ENCODE measurements at regions not wholly inside any gene's neighbourhood (a gene's known extent, or its start where the extent isn't known, plus 50 kb on each side); places are given as distances from the start of the nearest gene placed in this dataset.

DNA sequence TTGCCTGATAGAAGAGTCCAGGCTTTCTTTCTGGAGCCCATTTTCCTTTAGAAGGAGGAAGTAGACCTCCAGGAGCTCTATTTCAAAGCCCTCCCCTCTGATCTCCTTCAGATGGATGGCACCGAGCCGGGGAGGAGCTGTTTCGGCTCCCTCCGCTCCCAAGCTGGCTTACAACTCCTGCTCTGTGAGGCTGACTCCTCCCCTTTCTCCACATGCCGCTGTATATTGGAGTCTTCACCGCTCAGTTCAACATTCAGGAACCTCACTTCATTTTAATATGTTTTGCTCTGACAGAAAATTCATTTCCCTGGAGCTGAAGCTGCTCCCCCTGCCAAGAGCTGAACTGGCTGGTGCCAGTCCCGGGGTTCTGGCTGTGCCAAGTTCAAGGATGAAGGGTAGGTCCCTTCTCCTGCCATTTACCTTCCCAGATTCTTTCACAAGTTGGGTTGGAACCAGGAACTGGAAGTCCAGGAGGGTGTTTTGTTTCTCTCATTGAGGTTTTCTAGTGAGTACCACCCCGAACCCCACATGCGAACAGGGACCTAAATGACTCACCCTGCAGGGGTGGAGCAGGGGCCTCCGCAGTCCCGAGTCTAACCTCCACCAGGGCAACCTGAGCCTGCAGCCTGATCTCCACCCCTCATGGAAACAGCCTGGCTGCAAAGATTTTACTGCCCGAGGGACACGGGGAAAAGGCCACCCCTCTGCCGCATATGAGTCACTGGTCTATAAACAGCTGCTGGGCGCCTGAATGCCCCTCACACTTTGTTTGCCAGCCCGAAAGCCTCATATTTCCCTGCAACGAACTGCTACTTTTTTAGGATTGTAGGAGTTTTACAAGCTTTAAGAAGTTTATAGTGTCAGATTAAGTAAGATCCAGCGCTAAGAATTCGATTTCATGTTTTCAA lies 68.6 kb upstream of the FOXA2 start:
- no peak for DNase-seq (ENCODE audit: low read depth in 3 of 3, low spot score in 1 of 3)

DNA sequence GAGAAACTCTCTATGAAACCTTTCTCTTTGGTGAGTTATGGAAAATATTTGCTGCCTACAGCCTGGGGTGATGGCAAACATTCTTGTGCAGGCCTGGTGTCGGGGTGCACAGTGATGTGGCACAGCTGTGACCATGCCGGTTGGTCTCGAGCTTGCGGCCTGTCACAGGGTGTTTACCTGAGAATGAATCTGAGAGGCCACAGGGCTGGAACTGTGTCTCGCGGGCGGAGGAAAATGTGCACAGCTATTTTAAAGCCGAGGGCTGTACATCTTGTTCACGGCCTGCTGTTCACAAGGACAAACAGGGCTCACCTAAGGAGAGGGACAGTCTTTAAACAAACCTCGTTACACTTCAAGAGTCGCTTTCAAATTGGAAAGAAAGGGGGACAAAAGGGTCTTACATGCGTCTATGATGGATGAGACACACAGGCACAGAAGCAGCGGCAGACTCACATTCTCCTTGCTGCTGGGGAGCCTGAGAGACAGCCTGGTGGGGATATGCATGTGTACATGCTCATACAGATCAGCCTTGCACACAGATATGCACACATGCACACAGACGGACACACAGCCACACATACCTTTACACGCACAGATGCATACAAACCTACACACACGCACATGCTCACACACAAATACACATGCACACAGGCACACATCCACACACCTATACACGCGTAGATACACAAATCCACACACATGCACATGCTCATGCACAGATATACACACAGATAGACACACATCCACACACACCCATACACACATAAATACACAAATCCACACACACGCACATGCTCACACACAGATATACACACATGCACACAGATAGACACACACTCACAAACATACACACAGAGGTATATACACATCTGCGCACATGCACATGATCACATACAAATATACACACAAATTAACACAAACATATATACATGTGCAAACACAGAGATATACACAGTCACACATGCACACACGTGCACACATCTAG lies 69.6 kb upstream of the FOXA2 start:
- DNase-seq (ENCODE audit: low read depth in 3 of 3, low spot score in 1 of 3): no peak

DNA sequence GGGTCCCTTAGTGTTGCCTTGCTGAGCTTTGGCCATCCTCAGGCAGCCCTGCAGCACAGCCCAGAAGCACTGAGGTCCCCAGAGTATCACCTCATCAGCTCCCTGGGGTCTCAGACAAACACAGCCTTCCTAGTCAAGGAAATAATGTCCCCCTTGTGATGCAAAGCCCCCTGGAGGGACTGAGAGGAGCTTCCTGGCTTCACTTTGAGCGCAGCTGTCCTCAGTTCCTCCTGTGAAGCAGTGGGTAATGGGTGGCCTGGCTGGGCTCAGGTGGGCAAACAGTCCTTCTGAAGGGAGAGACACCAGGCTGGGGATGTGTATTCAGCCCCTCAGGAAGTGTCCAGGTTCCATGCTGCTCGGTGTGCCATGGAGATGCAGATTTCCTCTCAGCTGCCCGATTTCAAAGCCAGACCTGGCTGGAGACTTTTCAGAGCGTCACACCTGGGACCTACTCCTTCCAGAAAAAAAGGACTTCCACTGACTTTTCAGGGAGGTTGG lies 79.2 kb upstream of the FOXA2 start:
- DNase-seq (ENCODE audit: low read depth in 3 of 3, low spot score in 1 of 3): no peak

DNA sequence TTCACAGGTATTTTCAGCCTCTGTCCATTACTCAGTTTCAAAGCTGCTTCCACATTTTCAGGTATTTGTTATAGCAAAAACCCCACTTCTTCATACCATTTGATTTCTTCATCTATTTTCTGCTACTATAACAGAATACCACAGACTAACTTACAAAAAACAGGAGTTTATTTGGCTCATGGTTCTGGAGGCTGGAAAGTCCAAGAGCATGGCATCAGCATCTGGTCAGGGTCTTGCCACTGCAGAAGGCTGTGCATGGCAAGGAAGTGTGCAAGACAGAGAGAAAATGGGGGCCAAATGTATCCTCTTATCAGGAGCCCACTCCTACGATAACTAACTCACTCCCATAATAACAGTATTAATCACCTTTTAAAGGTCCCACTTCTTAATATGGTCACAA lies 82.8 kb upstream of the FOXA2 start:
- no peak for DNase-seq (ENCODE audit: low read depth in 3 of 3, low spot score in 1 of 3)

DNA sequence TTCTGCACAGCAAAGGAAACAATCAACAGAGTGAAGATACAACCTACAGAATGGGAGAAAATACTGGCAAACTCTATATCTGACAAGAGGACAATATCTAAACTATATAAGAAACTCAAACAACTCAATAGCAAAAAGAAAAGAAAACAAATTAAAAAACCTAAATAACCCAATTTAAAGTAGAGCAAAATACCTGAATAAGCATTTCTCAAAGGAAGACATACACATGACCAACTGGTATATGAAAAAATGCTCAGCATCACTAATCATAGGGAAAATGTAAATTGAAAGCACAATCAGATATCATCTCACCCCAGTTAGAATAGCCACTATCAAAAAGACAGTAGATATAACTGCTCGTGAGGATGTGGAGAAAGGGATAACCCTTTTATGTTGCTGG lies 87.8 kb upstream of the FOXA2 start:
- DNase-seq (ENCODE audit: low read depth in 3 of 3, low spot score in 1 of 3): no peak

DNA sequence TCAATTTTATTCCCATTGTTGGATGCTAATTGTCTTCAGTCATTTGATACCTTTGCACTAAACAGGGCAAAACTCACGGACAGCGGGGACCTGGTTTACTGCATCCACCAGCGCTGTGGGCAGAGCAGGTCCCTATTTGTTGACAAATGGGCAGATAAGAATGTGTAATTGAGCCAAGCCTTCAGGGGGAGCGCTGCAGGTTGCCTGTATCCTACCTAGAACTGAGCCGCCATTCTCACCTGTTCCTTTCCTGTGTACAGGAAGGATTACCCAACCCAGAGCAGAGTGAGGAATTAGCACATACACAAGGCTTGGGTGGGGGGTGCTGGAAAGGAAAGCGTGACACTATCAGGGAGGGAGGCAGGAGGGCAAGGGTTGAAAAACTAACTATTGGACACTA lies 89.1 kb upstream of the FOXA2 start:
- DNase-seq (ENCODE audit: low read depth in 3 of 3, low spot score in 1 of 3): no peak

DNA sequence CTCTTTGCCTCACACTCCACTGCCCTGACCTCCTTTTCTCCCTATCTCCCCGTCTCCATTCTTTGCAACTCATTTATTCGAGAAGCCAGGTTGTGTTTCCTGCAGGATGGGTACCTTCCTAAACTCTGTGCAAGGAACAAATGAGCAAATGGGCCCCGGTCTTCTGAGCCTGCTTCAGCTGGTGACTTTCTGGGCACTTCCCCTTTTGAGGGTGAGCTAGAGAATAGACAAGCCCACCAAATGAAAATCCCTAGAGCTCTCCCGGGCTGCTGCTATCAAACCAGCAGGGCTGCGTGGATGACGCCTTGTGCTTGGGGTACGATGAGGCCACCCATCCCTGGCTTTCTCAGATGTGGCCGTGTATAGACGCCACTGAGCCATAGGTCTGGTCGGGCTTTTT lies 91.0 kb upstream of the FOXA2 start:
- DNase-seq (ENCODE audit: low read depth in 3 of 3, low spot score in 1 of 3): no peak

DNA sequence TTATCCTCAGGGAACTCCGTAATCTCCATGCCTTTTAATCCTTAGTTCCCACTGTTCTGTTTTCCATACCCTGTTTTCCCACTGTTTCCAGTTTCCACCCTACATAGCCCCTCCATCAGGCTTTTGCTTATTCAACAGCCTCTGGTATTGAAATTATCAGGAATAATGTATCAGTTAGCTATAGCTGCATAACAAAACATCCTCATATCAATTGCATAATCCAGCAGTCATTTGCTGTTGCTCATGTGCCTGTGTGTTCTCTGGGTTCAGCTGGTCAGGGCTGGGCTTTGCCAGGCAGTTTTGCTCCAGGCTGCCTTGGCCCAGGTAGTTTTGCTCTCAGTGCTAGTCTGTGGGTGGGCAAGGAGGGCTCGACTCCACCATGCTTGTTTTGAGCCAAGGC lies 94.3 kb upstream of the FOXA2 start:
- DNase-seq (ENCODE audit: low read depth in 3 of 3, low spot score in 1 of 3): no peak

DNA sequence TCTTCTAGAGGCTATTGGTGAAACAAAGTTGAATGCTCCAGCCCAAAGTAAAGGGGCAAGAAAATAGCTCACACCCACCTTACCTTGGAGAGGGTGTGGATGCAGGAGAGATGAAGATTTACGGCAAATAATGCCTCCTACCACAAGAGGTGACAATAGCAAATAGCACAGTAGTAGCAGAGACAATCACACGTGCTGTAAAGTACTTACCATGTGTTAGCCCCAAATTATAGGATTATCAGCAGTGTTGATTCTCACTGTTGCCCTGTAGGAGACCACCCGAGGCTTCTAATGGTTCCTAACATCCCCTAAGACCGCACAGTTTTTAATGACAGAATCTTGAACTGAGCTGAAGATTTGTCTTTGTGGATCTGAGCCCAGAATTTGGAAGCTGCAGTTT lies 94.8 kb upstream of the FOXA2 start:
- no peak for DNase-seq (ENCODE audit: low read depth in 3 of 3, low spot score in 1 of 3)

DNA sequence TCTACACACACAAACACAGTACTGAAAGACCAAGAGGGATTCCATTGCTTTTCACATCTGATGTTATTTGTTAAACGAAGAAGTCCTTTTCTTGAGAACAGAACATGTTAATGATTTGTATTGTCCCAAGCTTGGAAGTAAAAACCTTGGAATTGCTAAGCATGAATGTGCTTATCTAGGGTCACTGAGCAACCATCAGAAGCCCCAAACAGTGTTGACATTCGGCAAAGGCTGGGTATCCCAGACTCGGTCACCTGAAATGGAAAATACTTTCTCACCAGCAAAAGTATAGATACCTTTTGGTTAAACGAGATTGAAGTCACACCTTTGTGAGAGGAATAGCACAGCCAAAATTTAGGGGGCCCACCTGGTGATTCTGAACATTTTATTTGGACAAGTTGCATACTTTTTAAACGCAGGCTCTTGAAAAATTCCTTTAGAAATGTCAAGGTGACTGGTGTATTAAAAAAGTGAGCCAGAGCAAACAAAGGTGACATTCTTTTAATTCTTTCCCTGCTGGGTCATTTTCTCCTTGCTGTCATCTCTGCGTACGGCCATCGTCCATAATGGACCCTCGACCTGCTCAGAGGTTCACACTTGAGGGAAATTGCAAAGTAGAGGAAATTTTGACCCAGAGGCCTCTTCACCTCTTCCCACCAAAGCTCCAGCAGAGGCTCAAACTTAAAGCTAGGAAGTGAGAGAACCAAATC lies 95.8 kb upstream of the FOXA2 start:
- DNase-seq (ENCODE audit: low read depth in 3 of 3, low spot score in 1 of 3): no peak

DNA sequence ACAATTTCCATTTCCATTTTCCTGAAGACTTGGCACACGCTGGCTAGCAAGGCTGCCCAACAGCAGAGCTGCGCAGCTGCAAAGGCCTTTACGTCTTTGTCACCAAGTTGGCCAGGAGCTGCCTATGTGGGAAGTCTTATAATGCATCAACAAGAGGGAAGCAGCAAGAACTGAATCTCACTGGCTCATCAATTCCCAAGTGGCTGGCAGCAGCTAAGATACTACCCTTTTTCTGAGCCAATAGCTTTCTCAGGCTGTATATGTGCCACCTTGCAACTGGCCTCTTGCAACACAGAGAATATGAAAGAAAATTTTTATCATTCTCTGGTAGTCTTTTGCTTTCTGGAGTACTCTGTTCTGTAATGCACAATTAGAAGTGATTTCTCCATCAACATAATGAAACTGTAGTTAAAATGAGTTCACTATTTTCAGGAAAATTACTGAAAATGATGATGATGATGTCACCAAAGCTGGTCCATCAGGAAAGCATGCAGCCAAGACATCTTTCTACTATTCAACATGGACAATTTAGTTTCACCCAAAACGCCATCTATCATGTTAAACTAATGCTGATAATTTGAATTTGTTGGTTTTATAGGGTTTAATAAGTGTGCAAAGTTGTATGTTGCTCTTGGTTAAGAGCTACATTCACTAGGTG lies 97.3 kb upstream of the FOXA2 start:
- DNase-seq (ENCODE audit: low read depth in 3 of 3, low spot score in 1 of 3): no peak

DNA sequence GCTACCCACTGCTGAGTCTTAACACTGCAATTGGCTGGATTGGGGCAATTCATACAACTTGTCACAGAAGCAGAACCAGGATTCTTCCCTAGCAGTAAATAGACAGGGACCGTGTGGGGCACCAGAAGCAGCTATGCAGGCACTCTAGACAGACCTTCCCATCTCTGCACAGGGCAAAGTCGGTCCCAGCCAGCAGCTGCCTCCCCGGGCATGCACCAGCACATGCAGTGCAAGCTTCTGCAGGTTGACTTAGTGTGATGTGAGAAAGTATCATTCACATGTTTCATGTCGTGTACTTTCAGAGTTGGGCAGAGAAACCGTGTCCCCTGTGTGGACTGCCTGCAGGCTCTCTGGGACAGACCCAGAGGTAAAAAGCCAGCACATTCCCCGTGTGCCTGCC lies 98.0 kb upstream of the FOXA2 start:
- no peak for DNase-seq (ENCODE audit: low read depth in 3 of 3, low spot score in 1 of 3)

DNA sequence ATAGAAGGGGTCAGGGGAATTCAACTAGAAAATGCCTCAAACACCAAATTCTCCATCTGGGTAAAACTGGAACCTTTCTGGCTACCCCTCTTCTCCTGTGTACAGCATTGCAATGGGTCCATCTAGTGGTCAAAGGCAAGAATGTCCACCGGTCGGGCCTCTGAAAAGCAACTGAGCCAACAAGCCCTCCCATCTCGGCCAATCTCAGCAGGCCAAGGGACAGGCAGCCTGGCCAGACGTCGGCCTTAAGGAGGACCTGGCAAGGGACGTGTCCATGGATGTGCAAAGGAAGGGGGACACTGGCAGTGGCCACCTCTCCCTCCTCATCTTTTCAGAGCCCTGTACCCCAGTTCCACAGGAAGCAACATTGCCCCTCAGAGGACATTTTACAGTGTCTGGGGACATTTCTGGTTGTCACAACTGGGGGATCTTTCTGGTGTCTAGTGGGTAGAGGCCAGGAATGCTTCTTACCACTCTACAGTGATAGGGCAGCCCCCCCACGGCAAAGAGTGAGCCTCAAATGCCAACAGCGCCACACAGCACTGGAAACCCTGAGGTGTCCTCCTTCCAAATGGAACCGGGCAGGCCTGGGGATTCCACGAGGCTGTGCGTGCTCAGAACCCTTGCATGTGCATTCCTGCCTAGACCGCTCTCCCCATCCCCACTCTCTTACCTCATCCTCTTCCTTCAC lies 99.8 kb upstream of the FOXA2 start:
- DNase-seq (ENCODE audit: low read depth in 3 of 3, low spot score in 1 of 3): no peak

DNA sequence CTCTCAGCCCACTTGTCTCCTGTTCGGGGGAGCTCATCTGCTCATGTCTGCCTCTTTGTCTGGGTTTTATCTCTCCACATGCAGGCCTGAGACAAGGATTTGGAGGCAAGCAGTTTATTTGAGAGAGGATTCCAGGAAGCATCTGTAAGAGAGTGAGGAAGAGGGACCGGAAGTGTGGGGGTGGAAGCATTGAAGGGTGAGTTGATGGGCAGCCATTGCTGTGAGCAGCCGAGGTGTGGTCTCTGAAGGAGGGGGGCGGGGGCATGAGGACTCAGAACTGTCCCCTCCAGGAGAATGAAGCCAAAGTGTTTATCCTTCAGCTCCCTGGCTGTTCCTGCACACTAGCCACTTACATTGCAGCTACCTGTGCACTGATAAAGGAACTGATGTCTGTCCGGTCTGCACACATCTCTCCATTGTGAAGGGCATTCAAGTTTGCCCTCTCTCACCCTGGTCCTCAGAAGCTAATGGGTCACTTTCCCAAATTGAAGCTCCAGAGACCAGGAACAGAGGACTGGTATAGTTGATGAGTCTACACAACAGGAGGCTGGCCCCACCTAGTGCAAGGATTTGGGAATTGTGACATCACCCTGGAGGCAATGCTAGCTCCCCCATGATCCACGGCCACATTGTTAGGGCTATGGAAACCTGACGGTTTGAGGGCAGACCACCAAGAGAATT lies 100.5 kb upstream of the FOXA2 start:
- no peak for DNase-seq (ENCODE audit: low read depth in 3 of 3, low spot score in 1 of 3)

DNA sequence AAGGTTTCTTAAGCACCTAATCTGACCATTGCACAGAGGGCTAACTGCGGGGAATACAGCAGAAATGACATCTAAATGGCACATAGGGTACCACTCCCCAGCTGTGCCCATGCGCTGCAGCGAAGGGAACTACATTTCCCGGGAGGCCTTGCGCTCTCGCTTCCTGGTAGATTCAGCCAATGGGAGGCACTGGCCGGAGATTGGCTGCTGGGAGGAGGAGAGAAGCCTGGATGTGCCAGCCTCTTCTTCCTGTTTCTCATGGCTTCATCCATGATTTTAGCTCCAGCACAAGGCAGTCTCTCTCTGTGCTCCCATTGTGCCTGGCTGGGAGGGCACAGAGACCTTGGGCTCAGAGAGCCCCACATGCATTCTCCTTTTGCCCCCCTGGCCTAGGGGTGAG lies 101.7 kb upstream of the FOXA2 start:
- no peak for DNase-seq (ENCODE audit: low read depth in 3 of 3, low spot score in 1 of 3)

DNA sequence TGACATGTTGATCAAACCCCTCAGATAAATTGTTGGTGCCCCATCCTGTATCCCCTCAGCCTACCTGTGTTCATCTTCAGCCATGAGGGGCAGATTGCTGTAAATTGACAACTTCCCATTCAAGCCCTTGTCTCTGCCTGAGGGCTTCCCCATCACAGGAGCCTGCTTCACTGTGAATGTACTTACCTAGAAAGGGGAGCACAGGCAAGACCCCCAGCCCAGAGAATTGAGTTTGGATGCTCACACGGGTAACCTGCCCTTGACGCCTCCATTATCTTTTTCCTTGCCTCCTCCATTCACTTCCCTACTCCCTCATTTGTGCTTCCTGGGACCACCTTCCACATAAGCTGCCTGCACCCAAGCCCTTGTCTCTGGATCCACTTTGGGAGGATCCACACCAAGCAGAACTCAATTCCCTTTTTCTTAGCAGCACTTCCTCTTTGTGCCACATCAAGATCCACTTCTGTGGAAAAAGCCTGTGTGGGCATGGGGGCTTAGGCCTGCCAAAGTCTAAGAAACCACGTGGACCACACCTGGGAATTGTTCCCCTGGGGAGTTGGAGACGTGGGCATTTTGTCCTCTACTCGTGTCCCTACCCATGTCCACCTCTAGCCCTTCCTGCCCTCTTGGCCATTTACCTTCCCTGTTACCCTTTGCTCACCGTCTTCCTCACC lies 103.4 kb upstream of the FOXA2 start:
- no peak for DNase-seq (ENCODE audit: low read depth in 3 of 3, low spot score in 1 of 3)

DNA sequence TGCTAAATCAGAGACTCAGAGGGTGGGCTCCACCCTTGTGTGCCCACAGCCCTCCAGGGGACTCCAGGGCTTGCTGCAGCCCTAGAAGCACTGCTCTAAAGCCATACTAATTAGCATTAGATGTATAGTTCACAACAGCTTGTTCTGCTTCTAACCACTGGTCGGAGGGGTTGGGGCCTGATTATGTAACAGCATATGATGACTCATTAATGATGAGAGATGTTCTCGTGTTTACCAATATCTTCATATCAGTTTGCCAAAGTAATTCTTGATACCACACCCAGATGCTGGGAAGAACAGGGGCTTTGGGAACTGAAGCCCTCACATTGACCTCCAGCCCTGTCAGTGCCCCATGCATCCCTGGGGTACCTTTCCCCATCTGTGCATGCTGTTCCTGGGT lies 104.1 kb upstream of the FOXA2 start:
- no peak for DNase-seq (ENCODE audit: low read depth in 3 of 3, low spot score in 1 of 3)

DNA sequence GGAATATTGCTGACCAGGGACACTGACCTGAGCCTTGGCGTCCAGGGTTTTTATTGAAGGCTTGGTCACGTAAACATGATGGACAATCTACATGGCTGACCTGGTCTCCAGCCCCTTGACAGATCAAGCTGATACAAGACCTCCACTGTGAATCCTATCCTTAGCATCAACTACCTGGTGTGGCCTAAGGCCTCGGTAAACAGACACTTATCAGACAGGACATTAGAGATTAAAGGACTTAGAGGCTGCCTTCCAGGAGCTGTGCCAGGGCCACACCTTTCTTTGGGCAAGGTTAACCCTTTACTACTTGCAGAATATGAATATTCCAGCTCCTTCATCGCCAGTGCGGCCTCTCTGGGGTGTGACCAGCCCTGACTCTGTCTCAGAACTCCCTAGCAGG lies 104.9 kb upstream of the FOXA2 start:
- DNase-seq (ENCODE audit: low read depth in 3 of 3, low spot score in 1 of 3): no peak

DNA sequence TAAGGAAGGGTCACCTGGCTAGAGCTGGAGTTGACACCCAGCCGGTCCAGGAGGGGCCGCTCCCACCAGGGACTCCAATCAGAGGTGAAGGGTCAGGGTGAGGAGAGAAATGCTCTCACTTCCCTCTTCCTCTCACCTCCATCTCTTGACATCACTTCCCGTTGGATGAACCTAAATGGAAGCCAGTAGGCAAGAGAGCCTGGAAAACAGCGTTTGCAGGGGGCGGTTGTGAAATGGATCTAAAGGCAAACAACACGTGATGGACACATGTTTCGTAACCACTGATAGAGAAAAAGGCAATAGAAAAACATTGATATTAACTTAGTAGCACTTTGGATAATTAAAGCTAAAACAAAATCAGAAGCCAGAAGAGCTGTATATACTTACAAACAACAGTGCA lies 105.6 kb upstream of the FOXA2 start:
- no peak for DNase-seq (ENCODE audit: low read depth in 3 of 3, low spot score in 1 of 3)

Measured in stimulated activated CD4-positive, alpha-beta T cell treated with anti-CD3 and anti-CD28 coated beads, TNF-alpha, amount 100 ng/mL, for 1 hour (primary cell).